SK-N-SH treated with all-trans-retinoic acid at 6 μM for 48 hours (cell line): ENCODE measurements at regions not wholly inside any gene's neighbourhood (a gene's known extent, or its start where the extent isn't known, plus 50 kb on each side); places are given as distances from the start of the nearest gene placed in this dataset.

Source experiments
- ATAC-seq: fragments of 200-7000 bp; cut with Tn5 transposase; 3 replicates; pipeline ENCODE4 v1.9.1; 2020; ENCODE audit warnings: mild to moderate bottlenecking, moderate library complexity
- ARNTL ChIP-seq: fragments of 450-650 bp; formaldehyde crosslinking; IDR thresholded peaks from 2 replicates; pipeline ENCODE4 v1.5.0; 2020; ENCODE audit warnings: low read depth, mild to moderate bottlenecking, moderate library complexity, borderline replicate concordance
- BACH2 ChIP-seq: fragments of 250-450 bp; sonication (Bioruptor Pico); IDR thresholded peaks from 2 replicates; pipeline ENCODE4 v1.9.0; 2021; ENCODE audit warnings: mild to moderate bottlenecking, borderline replicate concordance
- CSDC2 ChIP-seq: fragments of 250-450 bp; sonication (Bioruptor Pico); IDR thresholded peaks from 2 replicates; pipeline ENCODE4 v1.5.0; 2020; ENCODE audit warnings: mild to moderate bottlenecking, moderate library complexity
- ESRRG ChIP-seq: fragments of 250-450 bp; sonication (Bioruptor Pico); IDR thresholded peaks from 2 replicates; pipeline ENCODE4 v1.6.1; 2021; ENCODE audit warnings: mild to moderate bottlenecking
- ISL1 ChIP-seq: fragments of 250-450 bp; sonication (Bioruptor Pico); IDR thresholded peaks from 2 replicates; pipeline ENCODE4 v2.1.2; 2022; ENCODE audit warnings: mild to moderate bottlenecking, moderate library complexity
- OSR1 ChIP-seq: fragments of 250-450 bp; sonication (Bioruptor Pico); IDR thresholded peaks from 2 replicates; pipeline ENCODE4 v1.8.0; 2022; ENCODE audit warnings: moderate library complexity, mild to moderate bottlenecking, inconsistent platforms
- RARB ChIP-seq: fragments of 250-450 bp; sonication (Bioruptor Pico); IDR thresholded peaks from 2 replicates; pipeline ENCODE4 v1.8.0; 2021; ENCODE audit warnings: mild to moderate bottlenecking, moderate library complexity
- SNAI2 ChIP-seq: fragments of 250-450 bp; sonication (Bioruptor Pico); IDR thresholded peaks from 2 replicates; pipeline ENCODE4 v1.5.0; 2020; ENCODE audit warnings: mild to moderate bottlenecking, moderate library complexity
- TCF4 ChIP-seq: fragments of 250-450 bp; sonication (Bioruptor Pico); IDR thresholded peaks from 2 replicates; pipeline ENCODE4 v1.8.0; 2021; ENCODE audit warnings: mild to moderate bottlenecking, moderate library complexity, borderline replicate concordance
- ZFP3 ChIP-seq: fragments of 250-450 bp; sonication (Bioruptor Pico); IDR thresholded peaks from 2 replicates; pipeline ENCODE4 v1.5.0; 2020; ENCODE audit warnings: mild to moderate bottlenecking, moderate library complexity
- ZFP30 ChIP-seq: fragments of 450-650 bp; formaldehyde crosslinking; IDR thresholded peaks from 2 replicates; pipeline ENCODE4 v1.5.0; 2022; ENCODE audit warnings: mild to moderate bottlenecking, moderate library complexity
- ZNF565 ChIP-seq: fragments of 450-650 bp; formaldehyde crosslinking; conservative IDR thresholded peaks from 2 replicates; pipeline ENCODE4 v1.5.0; 2020; ENCODE audit warnings: low read depth, mild to moderate bottlenecking, moderate library complexity
- ZNF70 ChIP-seq: fragments of 450-650 bp; formaldehyde crosslinking; IDR thresholded peaks from 2 replicates; pipeline ENCODE4 v1.5.0; 2020; ENCODE audit warnings: mild to moderate bottlenecking, moderate library complexity
- ZNF8 ChIP-seq: fragments of 450-650 bp; formaldehyde crosslinking; IDR thresholded peaks from 2 replicates; pipeline ENCODE4 v1.5.0; 2020; ENCODE audit warnings: mild to moderate bottlenecking, moderate library complexity
- TF ChIP-seq, protein P1 (sequence below): fragments of 250-450 bp; sonication (Bioruptor Pico); IDR thresholded peaks from 2 replicates; pipeline ENCODE4 v1.5.0; 2020; ENCODE audit warnings: mild to moderate bottlenecking, moderate library complexity
- TF ChIP-seq, protein P2 (sequence below): fragments of 250-450 bp; sonication (Bioruptor Pico); IDR thresholded peaks from 2 replicates; pipeline ENCODE4 v1.5.1; 2021; ENCODE audit warnings: mild to moderate bottlenecking, moderate library complexity
- TF ChIP-seq, protein P3 (sequence below): fragments of 250-450 bp; sonication (Bioruptor Pico); IDR thresholded peaks from 2 replicates; pipeline ENCODE4 v1.5.1; 2020; ENCODE audit warnings: low read depth, mild to moderate bottlenecking, moderate library complexity
- TF ChIP-seq, protein P4 (sequence below): fragments of 250-450 bp; sonication (Bioruptor Pico); IDR thresholded peaks from 2 replicates; pipeline ENCODE4 v1.8.0; 2020; ENCODE audit warnings: mild to moderate bottlenecking, moderate library complexity, borderline replicate concordance
- TF ChIP-seq, protein P5 (sequence below): fragments of 250-450 bp; sonication (Bioruptor Pico); IDR thresholded peaks from 2 replicates; pipeline ENCODE4 v1.8.0; 2021; ENCODE audit warnings: low read depth, mild to moderate bottlenecking, moderate library complexity, borderline replicate concordance

DNA sequence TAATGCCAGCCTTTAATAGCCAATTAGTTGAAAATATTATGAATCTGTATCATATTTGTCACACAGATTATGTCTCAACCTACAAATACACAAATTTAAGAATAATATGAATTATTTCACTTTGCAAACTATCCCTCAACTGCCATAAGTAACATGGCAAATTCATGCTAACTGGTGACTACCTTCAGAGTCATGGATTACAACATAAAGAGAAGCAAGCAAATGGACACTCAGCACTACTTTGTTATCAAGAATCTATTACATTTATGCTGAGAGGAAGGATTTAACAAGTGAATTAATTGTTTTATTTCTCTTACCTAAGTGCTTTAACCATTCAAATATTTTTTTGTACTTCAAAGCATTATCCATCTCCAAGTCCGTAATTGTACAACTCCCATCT, 103.1 kb upstream of the BCL6 start (continued):
- TF ChIP-seq, protein P1, sequence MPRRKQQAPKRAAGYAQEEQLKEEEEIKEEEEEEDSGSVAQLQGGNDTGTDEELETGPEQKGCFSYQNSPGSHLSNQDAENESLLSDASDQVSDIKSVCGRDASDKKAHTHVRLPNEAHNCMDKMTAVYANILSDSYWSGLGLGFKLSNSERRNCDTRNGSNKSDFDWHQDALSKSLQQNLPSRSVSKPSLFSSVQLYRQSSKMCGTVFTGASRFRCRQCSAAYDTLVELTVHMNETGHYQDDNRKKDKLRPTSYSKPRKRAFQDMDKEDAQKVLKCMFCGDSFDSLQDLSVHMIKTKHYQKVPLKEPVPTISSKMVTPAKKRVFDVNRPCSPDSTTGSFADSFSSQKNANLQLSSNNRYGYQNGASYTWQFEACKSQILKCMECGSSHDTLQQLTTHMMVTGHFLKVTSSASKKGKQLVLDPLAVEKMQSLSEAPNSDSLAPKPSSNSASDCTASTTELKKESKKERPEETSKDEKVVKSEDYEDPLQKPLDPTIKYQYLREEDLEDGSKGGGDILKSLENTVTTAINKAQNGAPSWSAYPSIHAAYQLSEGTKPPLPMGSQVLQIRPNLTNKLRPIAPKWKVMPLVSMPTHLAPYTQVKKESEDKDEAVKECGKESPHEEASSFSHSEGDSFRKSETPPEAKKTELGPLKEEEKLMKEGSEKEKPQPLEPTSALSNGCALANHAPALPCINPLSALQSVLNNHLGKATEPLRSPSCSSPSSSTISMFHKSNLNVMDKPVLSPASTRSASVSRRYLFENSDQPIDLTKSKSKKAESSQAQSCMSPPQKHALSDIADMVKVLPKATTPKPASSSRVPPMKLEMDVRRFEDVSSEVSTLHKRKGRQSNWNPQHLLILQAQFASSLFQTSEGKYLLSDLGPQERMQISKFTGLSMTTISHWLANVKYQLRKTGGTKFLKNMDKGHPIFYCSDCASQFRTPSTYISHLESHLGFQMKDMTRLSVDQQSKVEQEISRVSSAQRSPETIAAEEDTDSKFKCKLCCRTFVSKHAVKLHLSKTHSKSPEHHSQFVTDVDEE (CRISPR knock-in tag), result no peak
- TF ChIP-seq SNAI2 (CRISPR knock-in tag) (no peak), ISL1 (CRISPR knock-in tag) (no peak), RARB (no peak), ZFP3 (CRISPR knock-in tag) (no peak), ZNF565 (CRISPR knock-in tag) (no peak), ESRRG (CRISPR knock-in tag) (no peak), ZNF70 (CRISPR knock-in tag) (no peak), ZNF8 (no peak)
- TF ChIP-seq, all 23 proteins: peak for 0

DNA sequence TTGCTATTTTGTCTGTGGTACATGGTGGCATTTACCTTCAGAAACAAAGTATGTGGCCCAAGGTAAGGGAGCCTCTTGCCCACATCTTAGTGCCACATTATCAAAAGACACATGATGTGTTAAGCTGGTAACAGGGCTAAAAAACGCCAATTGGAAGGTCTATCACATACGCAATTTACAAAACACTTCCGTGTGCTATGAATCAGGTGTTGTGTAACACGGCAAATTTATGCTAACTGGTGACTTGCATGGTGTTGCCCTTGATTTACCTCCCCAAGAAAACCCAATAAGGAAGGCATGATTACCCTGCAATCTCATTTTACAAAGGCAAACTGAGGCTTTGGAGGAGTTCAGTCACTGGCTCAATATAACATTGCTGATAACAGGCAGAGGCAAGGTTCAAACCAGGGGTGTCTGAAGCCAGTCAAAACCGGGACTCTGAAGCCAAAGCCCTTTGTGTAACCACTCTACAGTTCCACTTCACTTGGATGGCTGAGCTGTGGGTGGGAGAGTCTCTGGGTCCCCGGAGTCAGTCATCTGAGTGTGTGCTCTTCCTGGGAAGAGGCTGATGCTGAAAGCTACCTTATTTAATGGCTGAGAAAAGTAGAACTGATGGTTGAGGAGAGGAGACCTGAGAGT, 103.9 kb upstream of the BCL6 start:
- TF ChIP-seq, protein P2, sequence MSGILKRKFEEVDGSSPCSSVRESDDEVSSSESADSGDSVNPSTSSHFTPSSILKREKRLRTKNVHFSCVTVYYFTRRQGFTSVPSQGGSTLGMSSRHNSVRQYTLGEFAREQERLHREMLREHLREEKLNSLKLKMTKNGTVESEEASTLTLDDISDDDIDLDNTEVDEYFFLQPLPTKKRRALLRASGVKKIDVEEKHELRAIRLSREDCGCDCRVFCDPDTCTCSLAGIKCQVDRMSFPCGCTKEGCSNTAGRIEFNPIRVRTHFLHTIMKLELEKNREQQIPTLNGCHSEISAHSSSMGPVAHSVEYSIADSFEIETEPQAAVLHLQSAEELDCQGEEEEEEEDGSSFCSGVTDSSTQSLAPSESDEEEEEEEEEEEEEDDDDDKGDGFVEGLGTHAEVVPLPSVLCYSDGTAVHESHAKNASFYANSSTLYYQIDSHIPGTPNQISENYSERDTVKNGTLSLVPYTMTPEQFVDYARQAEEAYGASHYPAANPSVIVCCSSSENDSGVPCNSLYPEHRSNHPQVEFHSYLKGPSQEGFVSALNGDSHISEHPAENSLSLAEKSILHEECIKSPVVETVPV (CRISPR knock-in tag), result no peak
- TF ChIP-seq ZNF70 (CRISPR knock-in tag) (no peak), ARNTL (no peak), SNAI2 (CRISPR knock-in tag) (no peak), OSR1 (no peak), ZFP30 (CRISPR knock-in tag) (no peak), ZNF565 (CRISPR knock-in tag) (no peak), BACH2 (CRISPR knock-in tag) (no peak), ESRRG (CRISPR knock-in tag) (no peak), ISL1 (CRISPR knock-in tag) (no peak)
- TF ChIP-seq, protein P3, sequence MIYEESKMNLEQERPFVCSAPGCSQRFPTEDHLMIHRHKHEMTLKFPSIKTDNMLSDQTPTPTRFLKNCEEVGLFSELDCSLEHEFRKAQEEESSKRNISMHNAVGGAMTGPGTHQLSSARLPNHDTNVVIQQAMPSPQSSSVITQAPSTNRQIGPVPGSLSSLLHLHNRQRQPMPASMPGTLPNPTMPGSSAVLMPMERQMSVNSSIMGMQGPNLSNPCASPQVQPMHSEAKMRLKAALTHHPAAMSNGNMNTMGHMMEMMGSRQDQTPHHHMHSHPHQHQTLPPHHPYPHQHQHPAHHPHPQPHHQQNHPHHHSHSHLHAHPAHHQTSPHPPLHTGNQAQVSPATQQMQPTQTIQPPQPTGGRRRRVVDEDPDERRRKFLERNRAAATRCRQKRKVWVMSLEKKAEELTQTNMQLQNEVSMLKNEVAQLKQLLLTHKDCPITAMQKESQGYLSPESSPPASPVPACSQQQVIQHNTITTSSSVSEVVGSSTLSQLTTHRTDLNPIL, result no peak
- TF ChIP-seq, protein P4, sequence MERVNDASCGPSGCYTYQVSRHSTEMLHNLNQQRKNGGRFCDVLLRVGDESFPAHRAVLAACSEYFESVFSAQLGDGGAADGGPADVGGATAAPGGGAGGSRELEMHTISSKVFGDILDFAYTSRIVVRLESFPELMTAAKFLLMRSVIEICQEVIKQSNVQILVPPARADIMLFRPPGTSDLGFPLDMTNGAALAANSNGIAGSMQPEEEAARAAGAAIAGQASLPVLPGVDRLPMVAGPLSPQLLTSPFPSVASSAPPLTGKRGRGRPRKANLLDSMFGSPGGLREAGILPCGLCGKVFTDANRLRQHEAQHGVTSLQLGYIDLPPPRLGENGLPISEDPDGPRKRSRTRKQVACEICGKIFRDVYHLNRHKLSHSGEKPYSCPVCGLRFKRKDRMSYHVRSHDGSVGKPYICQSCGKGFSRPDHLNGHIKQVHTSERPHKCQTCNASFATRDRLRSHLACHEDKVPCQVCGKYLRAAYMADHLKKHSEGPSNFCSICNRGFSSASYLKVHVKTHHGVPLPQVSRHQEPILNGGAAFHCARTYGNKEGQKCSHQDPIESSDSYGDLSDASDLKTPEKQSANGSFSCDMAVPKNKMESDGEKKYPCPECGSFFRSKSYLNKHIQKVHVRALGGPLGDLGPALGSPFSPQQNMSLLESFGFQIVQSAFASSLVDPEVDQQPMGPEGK (CRISPR knock-in tag), result no peak
- ATAC-seq, result no peak

DNA sequence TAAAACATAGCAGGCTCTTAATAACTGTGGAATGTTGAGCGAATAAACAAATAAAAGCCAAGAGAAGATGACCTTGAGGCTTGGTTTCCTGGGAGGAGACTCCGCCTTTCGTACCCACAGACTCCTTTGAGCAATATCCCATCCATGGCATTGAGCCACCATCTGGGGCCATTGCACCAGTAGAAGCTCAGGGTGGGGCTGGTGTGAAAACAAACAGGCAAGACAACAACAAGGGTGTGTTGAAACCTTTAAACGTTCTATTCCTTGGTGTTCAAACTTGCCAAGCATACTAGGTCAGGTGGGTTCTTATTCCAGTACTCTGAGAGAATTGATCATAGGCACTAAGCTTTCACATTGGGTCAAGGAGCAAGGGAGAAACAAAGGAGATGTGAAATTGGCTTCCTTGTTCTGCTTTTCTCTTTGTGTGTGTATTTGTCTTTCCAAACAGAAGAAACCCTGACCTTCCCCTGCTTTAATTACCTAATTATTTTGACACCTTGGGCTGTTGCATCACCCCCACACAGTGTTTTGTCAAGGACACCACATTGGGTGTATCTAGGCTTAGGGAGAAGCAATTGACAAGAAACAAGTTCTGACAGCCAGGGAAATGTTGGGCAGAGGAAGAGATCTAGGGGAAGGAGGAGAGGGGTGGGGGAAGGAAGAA, 105.1 kb upstream of the BCL6 start:
- no peak for ATAC-seq
- TF ChIP-seq, protein P5, sequence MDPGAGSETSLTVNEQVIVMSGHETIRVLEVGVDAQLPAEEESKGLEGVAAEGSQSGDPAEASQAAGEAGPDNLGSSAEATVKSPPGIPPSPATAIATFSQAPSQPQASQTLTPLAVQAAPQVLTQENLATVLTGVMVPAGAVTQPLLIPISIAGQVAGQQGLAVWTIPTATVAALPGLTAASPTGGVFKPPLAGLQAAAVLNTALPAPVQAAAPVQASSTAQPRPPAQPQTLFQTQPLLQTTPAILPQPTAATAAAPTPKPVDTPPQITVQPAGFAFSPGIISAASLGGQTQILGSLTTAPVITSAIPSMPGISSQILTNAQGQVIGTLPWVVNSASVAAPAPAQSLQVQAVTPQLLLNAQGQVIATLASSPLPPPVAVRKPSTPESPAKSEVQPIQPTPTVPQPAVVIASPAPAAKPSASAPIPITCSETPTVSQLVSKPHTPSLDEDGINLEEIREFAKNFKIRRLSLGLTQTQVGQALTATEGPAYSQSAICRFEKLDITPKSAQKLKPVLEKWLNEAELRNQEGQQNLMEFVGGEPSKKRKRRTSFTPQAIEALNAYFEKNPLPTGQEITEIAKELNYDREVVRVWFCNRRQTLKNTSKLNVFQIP (CRISPR knock-in tag), result no peak
- no peak for TF ChIP-seq CSDC2
- TF ChIP-seq ARNTL, result no peak
- TF ChIP-seq, protein P3, result no peak
- TF ChIP-seq, protein P1 (CRISPR knock-in tag), result no peak
- TF ChIP-seq TCF4 (CRISPR knock-in tag), result no peak
- no peak for TF ChIP-seq BACH2 (CRISPR knock-in tag)
- TF ChIP-seq, all 23 proteins: peak for 0
